Fibroblast of villous mesenchyme (primary cell): ENCODE measurements at regions not wholly inside any gene's neighbourhood (a gene's known extent, or its start where the extent isn't known, plus 50 kb on each side); places are given as distances from the start of the nearest gene placed in this dataset.
"Not testable (repeated sequence)": the region's sequence is repeated elsewhere in the genome, so short reads cannot be mapped to it uniquely, and the experiment has no call there.

Experiments
- DNase-seq: peaks from one replicate; pipeline ENCODE4 v3.0.0-alpha.2; 2010; ENCODE audit warnings: low read depth
- H3K4me3 ChIP-seq: 2 replicates; pipeline ENCODE4 v1.5.1; 2011; ENCODE audit warnings: low read depth, mild to moderate bottlenecking, low read length
- CTCF ChIP-seq: IDR thresholded peaks from 2 replicates; pipeline ENCODE4 v1.5.1; 2012; ENCODE audit warnings: low read depth, mild to moderate bottlenecking, low read length; ENCODE audit not compliant: insufficient read depth

- no peak for DNase-seq
- TF ChIP-seq CTCF, result no peak
- H3K4me3 ChIP-seq, result no peak overlapping the region
Observed at GRCh38 chr3:135581806-135582205, 383.7 kb upstream of the PPP2R3A start.

DNA sequence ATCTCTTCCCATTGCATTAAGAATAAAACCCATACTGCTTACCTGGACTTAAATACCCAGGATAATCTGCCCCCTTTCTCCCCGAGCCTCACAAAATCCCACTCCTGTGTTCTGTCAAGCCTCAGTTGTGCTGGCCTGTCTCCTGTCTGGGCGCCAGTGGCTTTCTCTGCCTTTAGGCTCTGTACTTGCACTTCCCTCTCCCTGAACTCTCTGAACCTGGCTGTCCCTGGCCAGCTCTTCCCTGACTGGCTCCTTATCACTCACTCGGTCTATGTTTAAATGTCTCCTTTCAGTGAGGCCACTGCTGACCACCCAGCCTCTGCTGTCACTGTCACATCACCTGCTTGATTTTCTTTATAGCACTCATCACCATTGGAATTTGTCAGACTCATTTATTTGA is 382.7 kb upstream of the PPP2R3A start:
- no peak overlapping the region for H3K4me3 ChIP-seq

GRCh38 chr3:135596563-135596962 is 369.0 kb upstream of the PPP2R3A start:
- H3K4me3 ChIP-seq, result no peak overlapping the region
- DNase-seq, result no peak

More for the DNA sequence above, 382.7 kb upstream of the PPP2R3A start:
- no peak for TF ChIP-seq CTCF
- DNase-seq, result no peak

GRCh38 chr3:135597855-135598254 is 367.7 kb upstream of the PPP2R3A start:
- no peak for DNase-seq
- no peak overlapping the region for H3K4me3 ChIP-seq
- TF ChIP-seq CTCF, result no peak

More at GRCh38 chr3:135596563-135596962, 369.0 kb upstream of the PPP2R3A start:
- TF ChIP-seq CTCF, result no peak

GRCh38 chr3:135598597-135598996 is 366.9 kb upstream of the PPP2R3A start:
- no peak for DNase-seq
- TF ChIP-seq CTCF, result no peak
- no peak overlapping the region for H3K4me3 ChIP-seq

- not testable (repeated sequence) for H3K4me3 ChIP-seq, DNase-seq
Observed at GRCh38 chr3:135604512-135604911, 361.0 kb upstream of the PPP2R3A start.

DNA sequence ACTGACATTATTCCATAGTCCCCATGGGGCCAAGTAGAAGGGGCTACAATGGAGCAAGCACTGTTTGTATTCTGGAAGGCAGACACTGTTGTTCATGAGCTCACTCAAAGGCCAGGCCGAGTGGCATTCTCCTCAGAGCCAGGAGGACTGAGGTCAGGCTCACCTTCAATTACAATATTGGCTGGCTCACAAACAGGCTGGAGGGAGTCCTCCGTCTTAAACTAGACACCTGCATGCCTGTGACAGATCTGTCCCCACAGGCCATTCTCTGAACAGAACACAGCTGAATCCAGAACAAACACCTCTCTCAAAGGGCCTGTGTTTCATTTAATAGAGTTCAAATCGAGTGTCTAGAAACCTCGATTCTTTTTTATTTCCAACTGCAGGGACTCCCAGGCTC is 347.4 kb upstream of the PPP2R3A start:
- no peak for DNase-seq
- no peak for TF ChIP-seq CTCF
- no peak overlapping the region for H3K4me3 ChIP-seq
